Middle frontal gyrus (tissue), 1 donor: ENCODE measurements at regions not wholly inside any gene's neighbourhood (a gene's known extent, or its start where the extent isn't known, plus 50 kb on each side); places are given as distances from the start of the nearest gene placed in this dataset.

Experiments
- DNase-seq: peaks from one replicate; pipeline ENCODE4 v3.0.0-alpha.2; 2015; ENCODE audit warnings: low spot score; ENCODE audit errors: extremely low spot score

DNA sequence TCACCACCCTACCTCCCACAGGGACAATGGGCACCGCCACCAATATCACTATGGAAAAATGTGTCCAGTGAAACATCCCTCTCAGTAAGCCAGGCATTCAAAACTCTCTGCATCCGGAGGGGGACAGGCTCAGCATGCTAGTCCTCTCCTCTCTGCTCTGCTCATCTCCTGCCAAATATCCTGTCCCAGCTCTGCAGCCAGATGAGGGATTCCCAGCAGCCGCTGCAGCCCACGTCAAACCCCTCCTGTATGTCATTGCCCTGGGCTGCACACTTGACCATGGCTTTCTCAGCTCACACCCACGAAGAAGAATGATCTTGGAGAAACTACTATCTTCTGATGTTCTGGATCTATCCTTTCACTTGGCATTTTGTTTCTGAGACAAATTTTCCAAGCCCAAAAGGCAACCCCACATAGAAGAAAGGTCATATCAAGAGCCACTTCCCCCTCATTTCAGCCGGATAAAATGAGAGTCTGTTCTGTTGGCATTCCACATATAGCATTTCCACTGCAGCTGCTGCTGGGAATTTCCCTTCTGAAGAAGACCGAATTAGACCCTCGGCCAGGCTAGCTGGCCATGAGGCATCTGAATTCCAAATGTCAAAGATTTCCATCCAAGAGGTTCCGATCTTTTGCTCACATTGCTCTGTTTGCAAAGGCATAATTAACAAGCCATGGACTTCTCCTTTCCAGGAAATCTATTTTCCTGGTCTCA lies 338.0 kb downstream of the ACTL7B start:
- no peak for DNase-seq

DNA sequence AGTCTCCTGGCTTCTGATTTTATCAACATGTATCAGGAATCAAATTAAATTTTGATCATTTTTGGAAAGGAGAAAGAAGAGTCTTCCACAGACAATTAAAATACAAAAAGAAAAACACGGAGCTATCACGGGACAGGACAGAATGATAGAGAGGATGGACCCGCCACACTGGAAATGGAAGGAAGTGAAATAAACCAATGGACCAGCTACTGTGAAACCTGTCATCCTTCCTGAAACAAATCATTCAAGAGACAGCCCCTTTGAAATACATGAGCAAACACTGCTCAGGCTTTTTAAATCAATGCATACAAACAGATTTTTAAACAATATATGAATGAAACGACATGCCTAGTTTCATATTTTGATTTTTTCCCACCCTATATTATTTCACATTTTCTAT lies 339.4 kb downstream of the ACTL7B start:
- no peak for DNase-seq

DNA sequence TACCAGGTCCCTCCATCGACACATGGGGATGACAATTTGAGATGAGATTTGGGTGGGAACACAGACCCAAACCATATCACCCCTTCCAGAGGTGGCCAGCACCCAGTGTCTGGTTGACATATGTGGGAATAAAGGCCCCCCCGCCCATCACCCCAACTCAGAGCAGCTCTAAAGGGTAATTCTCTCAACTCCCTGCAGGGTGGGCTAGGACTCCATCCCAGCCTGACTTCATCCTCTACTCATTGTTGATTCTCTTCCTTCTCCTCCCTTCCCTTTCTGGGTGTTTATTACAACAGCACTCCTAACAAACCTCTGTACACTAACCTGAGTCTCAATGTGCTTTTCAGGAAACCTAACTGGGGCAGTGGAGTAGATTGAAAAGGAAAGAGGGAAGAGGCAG lies 339.9 kb downstream of the ACTL7B start:
- DNase-seq = no peak

DNA sequence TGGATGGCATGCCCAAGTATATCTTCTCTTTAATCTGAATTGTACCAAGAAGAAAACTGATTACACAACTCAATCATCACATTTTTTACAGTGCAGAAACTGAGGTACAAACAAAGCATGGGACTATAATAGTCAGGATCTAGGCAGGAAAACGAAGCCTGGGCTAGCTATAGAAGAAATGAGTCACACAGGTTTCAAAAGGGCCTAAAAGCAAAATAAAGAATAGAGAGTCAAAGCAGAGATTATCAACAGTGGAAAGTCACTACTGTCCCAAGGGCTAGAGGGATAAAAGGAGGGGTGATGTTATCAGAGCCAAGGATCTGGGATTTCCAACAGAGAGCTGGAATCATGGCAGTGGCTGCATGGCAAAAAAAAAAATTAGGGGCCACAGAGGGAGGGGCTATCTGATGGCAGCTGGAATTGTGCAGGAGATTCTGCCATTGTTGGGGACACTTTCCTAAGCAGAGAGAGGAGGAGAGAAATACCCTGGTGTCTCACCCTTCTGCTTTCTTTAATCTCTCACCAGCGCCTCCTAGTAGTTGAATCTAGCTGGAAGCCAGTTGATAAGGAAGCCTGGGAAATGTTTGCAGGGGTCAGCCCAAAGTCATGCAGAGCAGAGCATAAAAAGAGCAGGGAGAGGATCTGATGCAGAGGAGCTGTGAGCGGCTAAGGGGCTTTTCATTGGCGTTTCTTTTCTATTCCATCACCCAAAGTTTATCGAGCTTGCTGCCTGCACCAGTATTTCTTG lies 343.2 kb downstream of the ACTL7B start:
- no peak for DNase-seq

DNA sequence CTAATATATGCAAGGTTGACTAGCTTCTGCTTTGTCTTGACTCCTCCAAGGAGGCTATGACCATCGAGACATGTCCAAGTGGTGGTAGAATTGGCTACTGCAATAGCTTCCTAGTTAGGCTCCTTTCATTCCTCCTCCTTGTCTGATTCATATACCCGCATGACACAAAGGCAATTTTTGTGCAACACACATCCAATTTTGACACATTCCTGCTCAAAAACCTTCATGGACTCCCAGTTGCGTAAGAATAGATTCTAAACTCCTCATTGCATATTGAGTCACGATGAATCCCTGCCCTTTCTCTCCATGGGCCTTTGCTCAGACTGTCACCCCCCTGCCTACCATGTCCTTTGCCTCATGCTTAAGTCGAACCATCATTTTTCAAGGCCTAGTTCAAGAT lies 344.5 kb downstream of the ACTL7B start:
- DNase-seq = no peak

DNA sequence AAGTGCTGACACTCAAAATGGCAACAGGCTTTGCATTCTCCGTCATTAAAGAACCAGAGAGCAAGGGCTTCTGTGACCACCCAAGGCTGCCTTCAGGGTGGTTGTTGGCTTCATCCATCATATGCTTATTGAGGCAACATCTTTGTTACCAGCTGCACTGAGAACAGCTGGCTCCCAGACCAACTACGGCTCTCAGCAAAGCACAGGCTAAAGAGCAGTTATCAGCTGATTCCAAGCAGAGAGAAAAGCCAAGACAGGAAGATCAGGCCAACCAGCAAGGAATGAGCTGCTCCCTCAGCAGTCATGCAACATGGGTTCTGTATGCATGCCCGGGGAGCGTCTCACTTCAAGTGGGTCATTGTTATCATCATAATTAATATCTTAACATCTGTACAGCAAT lies 358.9 kb downstream of the ACTL7B start:
- DNase-seq = no peak

DNA sequence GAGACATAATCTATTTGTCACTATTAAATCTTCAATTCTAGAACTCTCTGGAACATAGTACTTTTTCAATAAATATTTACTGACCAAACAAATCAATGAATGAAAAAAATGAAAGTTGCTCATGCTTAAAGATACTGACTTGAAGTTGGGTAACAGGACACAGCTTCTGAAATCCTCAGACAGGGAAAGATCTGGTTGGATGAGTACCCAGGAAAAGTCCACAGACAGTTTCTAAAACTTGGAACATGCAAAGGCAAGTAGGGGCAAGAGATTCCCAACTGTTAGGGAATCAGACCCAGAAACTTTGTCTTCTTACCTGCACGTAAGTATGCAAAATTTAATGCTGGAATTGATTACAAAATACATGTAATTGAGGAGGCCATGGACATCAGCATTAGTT lies 366.2 kb downstream of the ACTL7B start:
- no peak for DNase-seq

DNA sequence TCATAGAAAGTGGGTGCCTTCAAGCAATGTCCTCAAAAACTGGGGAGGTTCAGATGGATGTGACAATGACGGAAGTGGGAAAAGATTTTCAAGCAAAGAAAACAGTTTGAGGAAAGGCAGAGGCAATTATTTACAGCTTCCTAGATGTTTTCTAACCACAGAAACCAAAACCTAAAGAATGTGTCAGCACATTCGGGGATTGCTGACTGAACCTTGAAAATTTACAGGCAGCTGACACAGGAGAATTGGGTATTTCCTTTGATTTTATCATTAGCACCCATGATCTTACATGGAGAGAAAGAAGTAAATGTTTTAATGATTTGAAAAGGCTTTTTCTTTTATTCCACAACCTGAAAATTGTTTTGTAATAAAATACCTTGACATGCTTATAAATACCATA lies 369.0 kb downstream of the ACTL7B start:
- DNase-seq = no peak

DNA sequence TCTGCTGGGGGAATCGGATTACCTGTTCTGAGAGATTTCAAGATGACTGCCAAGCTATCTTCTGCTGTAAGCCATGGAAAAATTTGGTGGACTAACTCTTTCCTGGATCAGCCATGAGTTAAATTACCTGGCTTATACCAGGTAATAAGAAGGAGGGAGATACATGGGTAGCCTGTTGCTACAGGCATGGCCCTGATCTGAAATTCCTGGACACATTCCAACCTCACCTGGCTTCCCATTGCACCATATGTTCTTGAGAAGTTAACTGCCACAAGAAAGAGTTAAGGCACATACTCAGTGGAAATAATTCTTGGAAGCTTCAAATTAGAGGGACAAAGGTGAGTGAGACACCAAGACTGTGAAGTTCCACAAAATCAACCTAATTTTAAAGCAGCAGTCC lies 371.3 kb downstream of the ACTL7B start:
- no peak for DNase-seq

DNA sequence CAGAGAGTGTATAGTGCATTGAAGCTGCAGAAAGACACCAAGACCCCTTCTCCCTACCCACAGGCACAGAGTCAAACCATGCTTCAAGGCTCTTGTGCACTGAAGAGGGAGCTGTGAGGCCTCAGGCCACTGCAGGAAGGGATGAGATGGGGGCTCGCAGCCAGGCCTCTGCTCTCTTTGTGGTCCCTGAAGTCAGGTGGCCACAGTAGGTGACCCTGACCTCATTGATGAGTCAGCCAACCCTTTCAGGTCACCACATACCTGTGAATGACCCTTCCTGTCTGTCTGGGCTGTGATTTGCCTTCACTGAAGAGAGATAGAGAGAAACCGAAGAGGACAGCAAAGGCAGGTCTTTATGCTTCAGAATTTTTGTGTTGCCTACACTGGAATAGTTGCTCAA lies 372.1 kb downstream of the ACTL7B start:
- no peak for DNase-seq

DNA sequence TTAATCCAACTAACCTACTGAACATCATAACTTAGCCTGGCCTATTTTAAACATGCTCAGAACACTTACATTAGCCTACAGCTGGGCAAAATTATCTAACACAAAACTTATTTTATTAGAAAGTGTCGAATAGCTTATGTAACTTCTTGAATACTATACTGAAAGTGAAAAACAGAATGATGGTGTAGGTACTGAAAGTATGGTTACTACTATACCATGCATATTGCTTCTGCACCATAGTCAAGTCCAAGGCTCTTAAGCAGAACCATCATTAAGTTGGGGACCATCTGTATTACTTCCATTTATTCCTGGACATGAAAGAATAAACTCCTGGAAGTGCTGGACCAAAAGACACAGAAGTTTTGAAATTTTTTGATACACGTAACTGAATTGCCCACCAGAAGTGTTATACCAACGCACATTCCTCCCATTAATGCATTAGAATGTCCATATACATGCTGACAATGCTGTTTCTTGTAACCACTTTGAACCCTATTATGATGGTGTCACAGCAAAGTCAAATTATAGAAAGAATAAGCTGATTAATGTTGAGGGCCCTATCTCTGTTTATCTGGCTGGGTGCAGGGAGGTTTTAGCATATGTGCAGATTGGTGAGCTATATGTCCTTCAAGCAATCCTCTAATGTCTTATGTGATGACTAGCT lies 375.7 kb downstream of the ACTL7B start:
- DNase-seq = no peak

DNA sequence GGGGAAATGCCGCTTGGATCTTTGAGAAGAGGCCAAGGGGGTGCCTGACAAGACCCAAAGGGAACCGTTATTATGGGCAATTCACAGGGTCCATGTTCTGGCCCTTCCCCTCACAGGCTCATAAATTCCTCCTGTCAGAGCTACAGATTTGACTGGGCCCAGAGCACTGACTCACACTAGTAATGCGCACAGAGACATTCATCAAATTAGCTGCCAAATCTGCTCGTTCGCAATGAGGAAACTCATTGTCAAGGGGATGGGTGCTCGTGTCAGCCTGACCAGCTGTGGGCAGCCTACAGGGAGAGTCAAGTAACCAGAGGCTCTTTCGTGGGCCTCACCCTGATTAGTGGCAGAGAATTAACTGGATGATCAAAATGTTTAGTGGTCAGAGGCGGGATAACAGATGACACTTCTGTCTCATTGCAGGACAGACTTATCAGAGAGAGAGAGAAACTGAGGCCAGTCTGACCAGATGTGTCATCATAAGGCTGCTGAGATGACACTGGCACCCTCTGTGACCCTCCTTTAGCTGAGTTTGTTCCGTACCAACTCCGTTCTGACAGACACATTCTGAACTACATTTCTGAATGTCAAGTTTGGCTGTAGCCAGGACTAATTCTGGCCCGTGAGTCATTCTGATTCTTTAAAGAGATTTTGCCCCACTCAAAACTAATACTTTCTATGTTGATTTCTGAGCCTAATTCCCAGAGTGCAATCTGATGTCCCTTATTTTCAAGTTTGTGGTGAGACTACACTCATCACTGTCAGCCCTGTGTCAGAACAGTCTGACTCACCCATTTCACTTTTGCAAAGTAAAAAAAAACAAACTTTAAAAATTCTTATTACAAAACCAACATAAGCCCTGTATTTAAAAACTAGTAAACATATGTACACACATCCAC lies 377.1 kb downstream of the ACTL7B start:
- DNase-seq = no peak

DNA sequence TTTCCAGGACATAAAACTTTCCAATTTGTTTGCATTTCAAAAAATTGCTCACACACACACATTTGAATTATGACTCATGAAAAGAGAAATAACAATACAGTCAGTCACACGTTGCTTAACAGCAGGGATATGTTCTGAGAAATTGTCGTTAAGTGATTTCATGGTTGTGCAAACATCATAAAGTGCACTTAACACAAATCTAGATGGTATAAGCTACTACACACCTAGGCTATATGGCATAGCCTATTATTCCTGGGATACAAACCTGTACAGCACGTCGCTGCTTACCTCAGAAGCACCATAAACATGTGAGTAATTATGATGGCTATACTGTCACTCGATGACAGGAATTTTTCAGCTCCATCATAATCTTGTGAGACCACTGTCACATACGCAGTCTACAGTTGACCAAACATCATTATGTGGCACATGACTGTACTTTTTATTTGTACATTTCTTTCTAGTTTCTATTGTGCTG lies 378.2 kb downstream of the ACTL7B start:
- no peak for DNase-seq

DNA sequence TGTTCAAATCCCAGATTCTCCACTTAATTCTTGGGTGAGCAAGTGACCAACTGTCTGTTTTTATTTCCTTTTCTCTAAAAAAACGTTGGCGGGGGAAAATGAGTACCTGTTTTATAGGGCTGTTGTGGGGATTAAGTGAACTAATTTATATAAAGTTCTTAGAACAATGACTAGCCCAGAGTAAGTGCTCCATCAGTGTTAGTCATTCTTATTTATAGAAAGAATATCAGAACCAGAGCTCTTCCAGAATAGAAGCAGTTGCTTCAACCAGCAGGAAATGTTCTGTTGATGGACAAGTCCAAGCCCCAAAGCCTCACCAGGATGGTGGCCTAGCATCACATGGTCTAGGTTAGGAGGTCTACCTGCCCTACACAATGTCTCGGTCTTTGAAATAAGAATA lies 379.2 kb downstream of the ACTL7B start:
- no peak for DNase-seq

DNA sequence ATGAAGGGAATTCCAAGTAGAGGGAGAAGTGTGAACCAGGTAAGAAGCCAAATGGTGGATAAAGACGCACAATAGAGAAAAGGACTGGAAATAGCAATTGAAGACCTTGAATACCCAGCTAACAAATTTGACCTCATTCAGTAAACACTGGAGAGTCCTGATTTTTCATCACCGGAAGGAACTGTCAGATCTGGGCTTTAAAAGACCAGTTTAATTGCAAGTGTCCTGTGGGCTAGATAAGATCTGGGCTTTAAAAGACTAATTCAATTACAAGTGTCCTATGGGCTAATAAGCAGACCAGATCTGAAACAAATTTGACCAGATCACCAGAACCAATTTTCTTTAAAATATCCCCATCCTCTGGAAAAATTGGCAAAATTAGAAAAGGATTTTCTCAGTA lies 380.0 kb downstream of the ACTL7B start:
- no peak for DNase-seq

DNA sequence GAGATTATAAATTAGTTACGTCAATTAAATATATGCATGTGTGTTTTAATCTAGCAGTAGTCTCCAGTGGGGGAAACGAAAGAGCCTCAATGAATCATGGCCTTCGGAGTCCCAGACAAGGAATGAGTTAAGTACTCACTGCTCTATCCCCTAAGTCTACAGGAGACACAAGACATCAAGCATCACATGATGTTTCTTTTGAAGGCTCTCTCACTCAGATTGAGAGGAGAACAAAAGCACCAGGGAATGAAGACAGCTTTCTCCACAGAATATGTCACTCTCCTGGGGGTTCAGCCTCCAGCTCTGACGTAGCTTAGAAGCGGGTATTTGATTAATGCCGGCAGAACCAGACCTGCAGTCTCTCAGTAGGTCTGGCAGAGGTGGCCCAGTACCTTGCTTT lies 381.4 kb downstream of the ACTL7B start:
- DNase-seq = no peak

DNA sequence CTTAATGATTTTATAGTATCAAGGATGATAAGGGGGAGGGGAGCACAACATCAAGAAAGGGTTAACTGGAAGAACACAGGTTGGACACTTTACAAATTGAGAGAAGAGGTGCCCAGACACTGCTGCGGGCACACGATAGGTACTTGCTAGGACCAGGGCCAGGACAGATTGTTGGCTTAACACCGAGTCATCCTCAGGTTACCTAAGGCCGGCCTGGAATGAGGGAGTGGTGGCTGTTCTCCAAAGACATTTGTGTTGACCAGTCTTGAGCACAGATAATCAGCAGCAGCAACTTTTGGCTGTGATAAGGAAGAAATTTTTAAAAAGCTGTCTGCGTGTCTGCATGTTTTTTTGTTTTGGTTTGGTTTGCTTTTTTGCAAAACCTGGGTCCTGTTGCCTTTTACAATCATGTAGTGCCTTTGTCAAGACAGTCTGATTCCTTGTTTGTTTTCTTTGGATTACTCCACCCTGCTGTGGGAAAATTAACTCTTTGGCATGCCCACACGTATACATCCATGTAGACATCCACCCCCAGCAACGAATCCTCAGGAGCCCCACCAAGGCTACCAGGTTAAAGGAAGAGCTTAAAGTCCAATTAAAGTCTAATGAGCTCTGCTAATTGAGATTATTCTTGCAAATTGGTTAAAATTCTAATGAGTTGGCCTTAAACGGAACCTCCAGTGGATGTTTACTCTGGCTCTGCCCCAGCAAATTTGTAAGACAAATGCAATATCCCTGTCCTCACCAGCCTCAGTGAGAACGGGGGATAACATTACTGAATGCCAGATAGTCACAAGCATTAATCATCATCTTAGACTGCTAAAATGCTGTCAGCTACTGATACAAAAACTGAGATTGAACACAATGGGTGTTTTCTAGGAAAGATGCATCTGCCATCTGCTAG lies 382.3 kb downstream of the ACTL7B start:
- DNase-seq = no peak

DNA sequence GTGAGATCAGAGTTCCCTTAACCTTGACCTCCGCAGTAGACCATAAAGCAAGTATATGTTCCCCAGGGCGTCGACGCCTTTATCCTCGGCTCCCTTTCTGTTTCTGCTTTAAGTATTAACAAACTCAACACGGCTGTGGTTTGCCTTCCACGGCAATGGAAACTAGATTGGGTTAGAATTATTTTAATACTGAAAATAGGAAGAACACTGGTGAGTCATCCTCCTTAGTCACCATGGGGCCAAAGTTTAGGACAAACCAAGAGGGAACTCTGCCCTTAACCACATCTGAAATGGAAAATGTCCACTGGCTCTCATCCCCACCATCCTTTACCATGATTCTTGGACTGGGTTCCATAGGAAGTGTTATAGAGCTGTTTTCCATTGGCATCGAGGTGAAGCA lies 386.1 kb downstream of the ACTL7B start:
- no peak for DNase-seq

DNA sequence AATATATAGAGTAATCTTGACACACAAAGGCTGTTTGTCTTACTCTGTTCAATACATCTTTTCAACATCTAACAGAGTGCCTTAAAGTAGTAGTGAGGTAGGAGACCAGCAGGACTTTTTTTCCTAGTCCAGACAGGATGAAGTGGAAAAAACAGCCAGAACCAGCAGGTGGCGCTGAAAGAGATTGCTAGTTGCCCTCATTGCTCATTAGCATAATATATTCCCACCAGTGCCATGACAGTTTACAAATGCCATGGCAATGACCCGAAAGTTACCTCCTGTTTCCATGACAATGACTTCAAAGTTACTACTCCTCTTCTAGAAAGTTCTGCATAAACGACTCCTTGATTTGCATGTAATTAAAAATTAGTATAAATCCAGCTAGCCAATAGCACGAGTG lies 387.4 kb downstream of the ACTL7B start:
- no peak for DNase-seq

DNA sequence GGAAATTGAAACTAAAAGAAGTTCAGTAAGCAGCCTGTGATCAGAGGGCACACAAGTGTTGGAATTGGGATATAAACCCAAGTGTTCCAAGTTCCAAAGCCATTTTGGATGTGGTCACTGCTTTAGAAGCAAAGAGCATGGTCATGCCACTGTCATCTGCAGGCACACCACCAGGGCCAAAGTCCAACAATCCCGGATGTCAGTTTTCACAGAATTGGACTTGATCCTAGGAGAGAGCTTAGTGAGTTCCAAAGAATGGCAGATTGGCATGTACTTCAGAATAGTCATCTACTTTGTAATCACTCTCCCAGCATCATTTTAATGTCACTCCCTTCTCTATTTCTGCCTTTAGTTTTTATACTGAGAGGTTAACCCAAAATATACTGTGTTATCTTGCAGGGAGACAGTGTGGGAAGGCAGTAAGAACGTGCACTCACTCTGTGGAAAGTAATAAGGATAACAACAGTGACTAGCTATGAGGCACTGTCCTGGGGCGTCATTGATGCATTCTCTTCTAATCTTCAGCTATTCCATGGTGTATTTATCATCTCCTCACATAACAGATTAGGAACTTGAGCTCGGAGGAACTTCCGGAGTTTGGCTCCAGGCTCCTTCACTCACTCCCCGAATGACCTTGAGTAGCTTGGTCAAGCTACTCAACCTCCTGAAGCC lies 388.0 kb downstream of the ACTL7B start:
- no peak for DNase-seq
